GM12864 (cell line): ENCODE measurements at regions not wholly inside any gene's neighbourhood (a gene's known extent, or its start where the extent isn't known, plus 50 kb on each side); places are given as distances from the start of the nearest gene placed in this dataset.
"Not testable (repeated sequence)": the region's sequence is repeated elsewhere in the genome, so short reads cannot be mapped to it uniquely, and the experiment has no call there.

Experiments used
- DNase-seq: peaks from one replicate; pipeline ENCODE4 v3.0.0-alpha.2; 2011; ENCODE audit warnings: low read depth
- H3K4me3 ChIP-seq: 2 replicates; pipeline ENCODE4 v1.5.1; 2011; ENCODE audit warnings: mild to moderate bottlenecking, low read depth, low read length, control low read depth
- CTCF ChIP-seq: IDR thresholded peaks from 2 replicates; pipeline ENCODE4 v1.5.1; 2011; ENCODE audit warnings: low read depth, mild to moderate bottlenecking, moderate library complexity, low read length, control low read depth, inconsistent platforms; ENCODE audit errors: missing control alignments

DNA sequence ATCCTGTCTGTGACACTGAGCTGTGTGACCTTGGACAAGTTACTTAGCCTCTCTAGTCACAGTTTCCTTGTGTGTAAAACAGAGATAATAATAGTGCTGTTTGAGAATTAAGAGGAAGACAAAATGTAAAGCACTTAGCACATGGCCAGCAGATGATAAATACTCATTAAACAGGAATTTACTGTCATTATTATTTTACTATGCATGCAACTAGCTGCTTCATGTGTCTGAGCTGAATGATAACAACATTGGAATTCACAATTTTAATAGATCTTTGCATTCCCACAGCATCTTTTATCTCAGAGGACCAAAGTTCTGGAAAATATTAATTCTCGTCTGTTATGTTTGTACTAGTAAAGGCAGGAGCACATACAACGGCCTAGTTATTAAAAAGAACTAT, 79.2 kb upstream of the TET2 start:
- no peak overlapping the region for H3K4me3 ChIP-seq
- DNase-seq: no peak
- no peak for TF ChIP-seq CTCF

- no peak for TF ChIP-seq CTCF
- no peak for DNase-seq
- no peak overlapping the region for H3K4me3 ChIP-seq
Observed at GRCh38 chr4:105067946-105068345, 78.7 kb upstream of the TET2 start.

DNA sequence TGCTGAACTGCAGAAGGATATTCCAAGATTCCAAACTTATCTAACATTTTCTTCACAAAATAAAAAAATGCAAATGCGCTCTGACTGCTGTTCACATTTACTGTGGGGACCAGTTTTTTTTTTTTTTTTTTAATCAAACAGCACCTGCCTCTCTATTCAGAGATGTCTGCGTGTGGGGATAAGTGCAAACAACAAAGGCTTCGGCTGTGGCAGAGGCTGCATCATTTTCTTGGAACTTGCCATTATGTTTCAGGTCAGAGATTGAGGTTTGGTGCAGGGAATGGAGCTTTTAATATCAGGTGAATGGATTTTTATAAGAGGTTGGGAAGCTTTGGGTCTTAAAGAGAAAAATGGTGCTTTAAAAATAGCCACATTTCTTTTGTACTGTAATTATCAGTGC, 78.2 kb upstream of the TET2 start:
- H3K4me3 ChIP-seq: no peak overlapping the region
- TF ChIP-seq CTCF: no peak
- DNase-seq: no peak

- DNase-seq, H3K4me3 ChIP-seq: not testable (repeated sequence)
Observed at GRCh38 chr4:105072095-105072494, 74.6 kb upstream of the TET2 start.

GRCh38 chr4:105074097-105074496, 72.6 kb upstream of the TET2 start:
- no peak overlapping the region for H3K4me3 ChIP-seq
- no peak for TF ChIP-seq CTCF
- DNase-seq: no peak

GRCh38 chr4:105075045-105075444, 71.6 kb upstream of the TET2 start:
- TF ChIP-seq CTCF: no peak
- DNase-seq: no peak
- no peak overlapping the region for H3K4me3 ChIP-seq

GRCh38 chr4:105088110-105088879, 58.4 kb upstream of the TET2 start:
- no peak for DNase-seq
- H3K4me3 ChIP-seq: no peak overlapping the region
- no peak for TF ChIP-seq CTCF

GRCh38 chr4:105092356-105092755, 54.3 kb upstream of the TET2 start:
- no peak overlapping the region for H3K4me3 ChIP-seq
- TF ChIP-seq CTCF: no peak
- no peak for DNase-seq
